Sigmoid colon (tissue), 4 donors: ENCODE measurements at regions not wholly inside any gene's neighbourhood (a gene's known extent, or its start where the extent isn't known, plus 50 kb on each side); places are given as distances from the start of the nearest gene placed in this dataset.

Experiments
- CTCF ChIP-seq, 4 experiments: fragments of 450-650 bp in 3 of 4; fragments of 200-600 bp in 1 of 4; IDR thresholded peaks; one replicate each; pipeline ENCODE4 v1.5.1; 2016 to 2019; ENCODE audit warnings: antibody characterized with exemption in 4 of 4, mild to moderate bottlenecking in 3 of 4, moderate library complexity in 2 of 4
- EP300 ChIP-seq, 4 donors: sonication (generic); formaldehyde crosslinking; IDR thresholded peaks; one replicate each; pipeline ENCODE4 v1.6.1; 2017; ENCODE audit warnings: antibody characterized with exemption in 4 of 4
- POLR2A ChIP-seq, 2 donors: fragments of 450-650 bp; IDR thresholded peaks; one replicate each; pipeline ENCODE4 v1.6.1; 2016; ENCODE audit warnings: antibody characterized with exemption in 2 of 2, mild to moderate bottlenecking in 2 of 2, moderate library complexity in 2 of 2
- POLR2AphosphoS5 ChIP-seq, 4 donors: sonication (generic); formaldehyde crosslinking; IDR thresholded peaks; one replicate each; pipeline ENCODE4 v1.6.1; 2017; ENCODE audit warnings: antibody characterized with exemption in 4 of 4

- TF ChIP-seq POLR2A (IDR thresholded peaks at IDR 0.05) (no peak), CTCF (IDR thresholded peaks at IDR 0.05) (no peak), POLR2AphosphoS5 (IDR thresholded peaks at IDR 0.05) (no peak), EP300 (IDR thresholded peaks at IDR 0.05) (no peak)
Measured at GRCh38 chr2:179332903-179333302, 68.3 kb upstream of the SESTD1 start.
